Suprapubic skin (tissue), 4 donors: ENCODE measurements at regions not wholly inside any gene's neighbourhood (a gene's known extent, or its start where the extent isn't known, plus 50 kb on each side); places are given as distances from the start of the nearest gene placed in this dataset.

ENCODE experiments used
- DNase-seq, 2 donors: peaks; one replicate each; pipeline ENCODE4 v3.0.0-alpha.2; 2019; ENCODE audit warnings: low spot score in 2 of 2
- H3K27ac ChIP-seq: fragments of 200-600 bp; sonication (generic); one replicate; pipeline ENCODE4 v1.5.1; 2019
- H3K27me3 ChIP-seq: fragments of 200-600 bp; sonication (generic); one replicate; pipeline ENCODE4 v1.5.1; 2019
- H3K36me3 ChIP-seq: fragments of 200-600 bp; sonication (generic); one replicate; pipeline ENCODE4 v1.5.1; 2019
- H3K4me1 ChIP-seq: fragments of 200-600 bp; sonication (generic); one replicate; pipeline ENCODE4 v1.5.1; 2019
- H3K4me3 ChIP-seq: fragments of 200-600 bp; sonication (generic); one replicate; pipeline ENCODE4 v1.5.1; 2019; ENCODE audit warnings: mild to moderate bottlenecking
- H3K9me3 ChIP-seq: fragments of 200-600 bp; sonication (generic); one replicate; pipeline ENCODE4 v1.5.1; 2019
- EP300 ChIP-seq: sonication (generic); formaldehyde crosslinking; IDR thresholded peaks from one replicate; pipeline ENCODE4 v1.6.1; 2017; ENCODE audit warnings: antibody characterized with exemption
- POLR2A ChIP-seq, 2 donors: fragments of 450-650 bp; IDR thresholded peaks; one replicate each; pipeline ENCODE4 v1.6.1; 2017; ENCODE audit warnings: antibody characterized with exemption in 2 of 2, mild to moderate bottlenecking in 2 of 2, moderate library complexity in 2 of 2
- POLR2AphosphoS5 ChIP-seq, 3 donors: sonication (generic); formaldehyde crosslinking; IDR thresholded peaks; one replicate each; pipeline ENCODE4 v1.6.1; 2017; ENCODE audit warnings: antibody characterized with exemption in 3 of 3
- WGBS: methylation state at CpG from one replicate; pipeline ENCODE4 v1.1.5; 2018; 5-methylcytosine and 5-hydroxymethylcytosine counted together
- TF ChIP-seq, protein P1 (sequence below), 2 donors: fragments of 200-600 bp in 1 of 2; fragments of 450-650 bp in 1 of 2; sonication (generic) in 1 of 2; IDR thresholded peaks; one replicate each; pipeline ENCODE4 v1.5.1; 2016 to 2019; ENCODE audit warnings: antibody characterized with exemption in 2 of 2, mild to moderate bottlenecking in 1 of 2, moderate library complexity in 1 of 2

DNA sequence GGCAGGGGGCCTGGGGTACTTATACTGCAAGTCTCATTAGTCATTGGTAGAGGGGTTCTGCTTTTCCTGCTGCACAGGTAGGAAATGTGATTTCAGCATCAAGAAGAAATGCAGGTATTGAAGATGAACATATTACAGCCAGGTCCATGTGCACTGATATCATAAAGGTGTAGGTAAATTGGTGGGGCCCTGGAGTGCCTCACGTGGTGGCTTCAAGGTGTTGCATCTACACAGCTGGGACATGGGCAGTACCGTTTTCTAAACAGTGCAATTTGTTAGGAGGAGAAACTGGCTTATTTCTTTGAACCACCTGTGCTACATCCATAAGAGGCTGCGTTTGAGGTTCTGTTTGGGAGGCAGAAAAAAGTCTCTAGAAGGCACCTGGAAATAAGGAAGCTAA, 618.1 kb upstream of the RBFOX1 start:
- WGBS, result 59% methylated on average over 3 of the region's 3 CpGs
- no peak for DNase-seq
- Histone ChIP-seq H3K4me3 (no peak overlapping the region), H3K9me3 (no peaks in the 10 kb centered on the region), H3K4me1 (no peaks in the 10 kb centered on the region), H3K27ac (no peak overlapping the region), H3K27me3 (no peaks in the 10 kb centered on the region), H3K36me3 (no peaks in the 10 kb centered on the region)
- TF ChIP-seq POLR2AphosphoS5 (IDR thresholded peaks at IDR 0.05) (no peak), EP300 (no peak), POLR2A (IDR thresholded peaks at IDR 0.05) (no peak)
- TF ChIP-seq, protein P1, sequence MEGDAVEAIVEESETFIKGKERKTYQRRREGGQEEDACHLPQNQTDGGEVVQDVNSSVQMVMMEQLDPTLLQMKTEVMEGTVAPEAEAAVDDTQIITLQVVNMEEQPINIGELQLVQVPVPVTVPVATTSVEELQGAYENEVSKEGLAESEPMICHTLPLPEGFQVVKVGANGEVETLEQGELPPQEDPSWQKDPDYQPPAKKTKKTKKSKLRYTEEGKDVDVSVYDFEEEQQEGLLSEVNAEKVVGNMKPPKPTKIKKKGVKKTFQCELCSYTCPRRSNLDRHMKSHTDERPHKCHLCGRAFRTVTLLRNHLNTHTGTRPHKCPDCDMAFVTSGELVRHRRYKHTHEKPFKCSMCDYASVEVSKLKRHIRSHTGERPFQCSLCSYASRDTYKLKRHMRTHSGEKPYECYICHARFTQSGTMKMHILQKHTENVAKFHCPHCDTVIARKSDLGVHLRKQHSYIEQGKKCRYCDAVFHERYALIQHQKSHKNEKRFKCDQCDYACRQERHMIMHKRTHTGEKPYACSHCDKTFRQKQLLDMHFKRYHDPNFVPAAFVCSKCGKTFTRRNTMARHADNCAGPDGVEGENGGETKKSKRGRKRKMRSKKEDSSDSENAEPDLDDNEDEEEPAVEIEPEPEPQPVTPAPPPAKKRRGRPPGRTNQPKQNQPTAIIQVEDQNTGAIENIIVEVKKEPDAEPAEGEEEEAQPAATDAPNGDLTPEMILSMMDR (IDR thresholded peaks at IDR 0.05), result no peak

DNA sequence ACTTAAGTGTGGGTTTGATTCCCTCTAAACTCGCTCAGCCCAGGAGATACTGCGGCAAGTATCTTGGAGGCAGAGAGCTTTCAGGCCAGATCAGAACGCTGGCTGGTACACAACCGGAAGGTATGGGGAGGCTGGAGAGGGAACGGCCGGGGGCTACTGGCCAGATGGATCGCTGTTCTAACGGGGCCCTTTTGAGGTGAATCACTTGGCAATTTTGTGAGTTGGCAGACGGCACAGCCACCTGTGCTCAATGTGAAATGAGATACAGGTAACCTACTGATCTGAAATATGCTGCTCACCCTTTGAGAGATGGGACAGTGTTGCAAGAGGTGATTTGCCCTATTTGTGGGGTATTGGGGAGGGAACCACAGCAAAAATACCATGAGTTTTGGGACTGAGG, 622.9 kb upstream of the RBFOX1 start:
- Histone ChIP-seq H3K4me1 (no peaks in the 10 kb centered on the region), H3K4me3 (no peak overlapping the region), H3K27me3 (no peaks in the 10 kb centered on the region), H3K36me3 (no peaks in the 10 kb centered on the region), H3K27ac (no peak overlapping the region), H3K9me3 (no peaks in the 10 kb centered on the region)
- no peak for DNase-seq
- 77% methylated on average over 9 of the region's 9 CpGs for WGBS
- TF ChIP-seq POLR2A (IDR thresholded peaks at IDR 0.05) (no peak), POLR2AphosphoS5 (IDR thresholded peaks at IDR 0.05) (no peak), EP300 (no peak)
- TF ChIP-seq, protein P1 (IDR thresholded peaks at IDR 0.05), result no peak

DNA sequence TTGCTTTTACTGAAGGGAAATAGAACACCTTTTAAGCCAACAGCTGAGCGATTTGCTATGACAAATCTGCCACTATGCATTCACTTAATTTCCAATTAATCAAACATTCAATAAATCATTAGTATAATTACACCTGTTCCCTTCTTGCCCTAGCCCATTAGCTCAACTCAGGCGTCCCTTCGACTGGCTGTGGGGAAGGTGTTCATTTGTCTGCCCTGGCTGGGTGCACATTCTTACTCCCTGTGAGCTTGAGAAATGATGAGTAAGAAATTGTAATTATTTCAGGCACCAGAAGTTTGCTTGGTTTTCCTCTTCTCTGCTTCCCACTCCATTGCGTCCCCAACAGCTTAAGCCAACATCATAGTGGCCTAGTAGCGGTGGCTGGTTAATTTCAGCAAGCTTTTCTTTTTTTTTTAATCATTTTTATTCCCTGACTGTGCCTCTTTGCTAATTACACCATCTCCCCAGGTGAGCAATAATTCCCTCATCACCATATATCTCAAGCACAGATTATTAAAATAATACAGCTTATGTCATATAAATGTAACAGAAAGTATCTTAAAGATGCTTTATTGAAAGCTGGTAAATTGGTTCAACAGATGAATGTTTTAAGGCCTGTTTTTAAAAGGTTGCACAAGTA, 623.9 kb upstream of the RBFOX1 start:
- Histone ChIP-seq H3K27ac (no peak overlapping the region), H3K36me3 (no peaks in the 10 kb centered on the region), H3K4me3 (no peak overlapping the region), H3K27me3 (no peaks in the 10 kb centered on the region), H3K4me1 (no peaks in the 10 kb centered on the region), H3K9me3 (no peaks in the 10 kb centered on the region)
- DNase-seq, result no peak
- WGBS, result 89% methylated on average over 5 of the region's 5 CpGs
- TF ChIP-seq EP300 (no peak), POLR2A (IDR thresholded peaks at IDR 0.05) (no peak), POLR2AphosphoS5 (IDR thresholded peaks at IDR 0.05) (no peak)
- TF ChIP-seq, protein P1 (IDR thresholded peaks at IDR 0.05), result no peak

DNA sequence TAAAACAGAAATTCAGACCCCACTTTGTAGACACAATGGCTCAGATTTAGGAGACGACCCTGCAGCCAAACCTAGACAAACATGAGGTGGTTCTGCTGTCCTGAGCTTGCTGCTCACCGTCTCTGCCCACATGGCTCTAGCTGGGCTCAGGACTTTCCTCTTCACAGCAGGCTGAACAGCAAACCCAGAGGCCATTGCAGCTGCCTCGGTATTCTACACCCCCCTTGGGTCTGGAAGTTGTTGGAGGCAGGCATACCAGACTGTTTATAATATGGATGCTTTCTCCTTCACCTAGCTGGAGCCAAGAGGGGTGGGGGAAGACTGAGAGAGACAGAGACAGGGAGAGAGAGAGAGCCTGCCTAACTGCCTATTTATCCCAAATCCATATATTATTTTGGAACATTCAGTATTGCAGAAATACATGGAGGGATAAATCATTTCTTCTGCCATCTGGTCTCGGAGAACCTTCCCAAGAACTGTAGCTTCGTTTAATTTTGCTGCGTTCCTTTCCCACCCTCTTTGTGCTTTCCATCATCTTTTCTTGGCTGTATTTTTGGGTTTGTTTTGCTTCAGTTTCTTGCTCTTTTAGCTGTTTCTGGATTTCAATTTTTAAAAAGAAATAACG, 628.2 kb upstream of the RBFOX1 start:
- 41% methylated on average over 7 of the region's 7 CpGs for WGBS
- no peaks in the 10 kb centered on the region for H3K4me1 ChIP-seq

DNA sequence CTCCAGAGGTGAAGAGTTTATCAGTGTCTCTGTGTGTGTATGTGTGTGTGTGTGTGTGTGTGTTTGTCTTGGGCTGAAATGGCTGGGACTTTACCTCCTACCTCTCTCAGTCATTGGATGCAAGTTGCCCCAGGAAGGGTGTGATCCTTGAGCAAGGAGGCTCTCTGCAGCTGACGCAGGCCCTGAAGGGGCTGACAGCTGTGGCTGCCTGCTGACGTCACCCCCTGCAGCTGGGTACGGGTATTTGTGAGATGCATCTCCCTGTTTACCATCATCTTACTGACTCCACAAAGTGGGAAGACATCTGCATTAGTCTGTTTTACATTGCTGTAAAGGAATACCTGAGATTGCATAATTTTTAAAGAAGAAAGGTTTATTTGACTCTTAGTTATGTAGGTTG, 631.5 kb upstream of the RBFOX1 start:
- no peaks in the 10 kb centered on the region for H3K36me3 ChIP-seq
- no peaks in the 10 kb centered on the region for H3K4me1 ChIP-seq
- no peak overlapping the region for H3K27ac ChIP-seq
- H3K4me3 ChIP-seq, result no peak overlapping the region
- TF ChIP-seq EP300, result no peak
- no peak for TF ChIP-seq POLR2A (IDR thresholded peaks at IDR 0.05)
- TF ChIP-seq, protein P1 (IDR thresholded peaks at IDR 0.05), result no peak
- no peak for TF ChIP-seq POLR2AphosphoS5 (IDR thresholded peaks at IDR 0.05)
- DNase-seq, result no peak
- no peaks in the 10 kb centered on the region for H3K27me3 ChIP-seq
- WGBS, result 80% methylated on average over 1 of the region's 3 CpGs
- H3K9me3 ChIP-seq, result no peaks in the 10 kb centered on the region

More for the DNA sequence above, 628.2 kb upstream of the RBFOX1 start:
- TF ChIP-seq, protein P1 (IDR thresholded peaks at IDR 0.05), result no peak
- TF ChIP-seq POLR2A (IDR thresholded peaks at IDR 0.05) (no peak), EP300 (no peak), POLR2AphosphoS5 (IDR thresholded peaks at IDR 0.05) (no peak)
- H3K4me3 ChIP-seq, result no peak overlapping the region
- H3K9me3 ChIP-seq, result no peaks in the 10 kb centered on the region
- no peaks in the 10 kb centered on the region for H3K27me3 ChIP-seq
- H3K36me3 ChIP-seq, result no peaks in the 10 kb centered on the region
- no peak for DNase-seq
- no peak overlapping the region for H3K27ac ChIP-seq
